Esophagus squamous epithelium (tissue), 4 donors: ENCODE measurements at regions not wholly inside any gene's neighbourhood (a gene's known extent, or its start where the extent isn't known, plus 50 kb on each side); places are given as distances from the start of the nearest gene placed in this dataset.

ENCODE experiments used
- POLR2A ChIP-seq, 4 donors: fragments of 450-650 bp; IDR thresholded peaks; one replicate each; pipeline ENCODE4 v1.6.1; 2017; ENCODE audit warnings: antibody characterized with exemption in 4 of 4, mild to moderate bottlenecking in 4 of 4, moderate library complexity in 3 of 4
- TF ChIP-seq, protein P1 (sequence below), 6 experiments: fragments of 450-650 bp in 4 of 6; fragments of 200-600 bp in 2 of 6; sonication (generic) in 2 of 6; IDR thresholded peaks; one replicate each; pipeline ENCODE4 v1.5.1; 2016 to 2019; ENCODE audit warnings: antibody characterized with exemption in 6 of 6, mild to moderate bottlenecking in 4 of 6, moderate library complexity in 4 of 6

DNA sequence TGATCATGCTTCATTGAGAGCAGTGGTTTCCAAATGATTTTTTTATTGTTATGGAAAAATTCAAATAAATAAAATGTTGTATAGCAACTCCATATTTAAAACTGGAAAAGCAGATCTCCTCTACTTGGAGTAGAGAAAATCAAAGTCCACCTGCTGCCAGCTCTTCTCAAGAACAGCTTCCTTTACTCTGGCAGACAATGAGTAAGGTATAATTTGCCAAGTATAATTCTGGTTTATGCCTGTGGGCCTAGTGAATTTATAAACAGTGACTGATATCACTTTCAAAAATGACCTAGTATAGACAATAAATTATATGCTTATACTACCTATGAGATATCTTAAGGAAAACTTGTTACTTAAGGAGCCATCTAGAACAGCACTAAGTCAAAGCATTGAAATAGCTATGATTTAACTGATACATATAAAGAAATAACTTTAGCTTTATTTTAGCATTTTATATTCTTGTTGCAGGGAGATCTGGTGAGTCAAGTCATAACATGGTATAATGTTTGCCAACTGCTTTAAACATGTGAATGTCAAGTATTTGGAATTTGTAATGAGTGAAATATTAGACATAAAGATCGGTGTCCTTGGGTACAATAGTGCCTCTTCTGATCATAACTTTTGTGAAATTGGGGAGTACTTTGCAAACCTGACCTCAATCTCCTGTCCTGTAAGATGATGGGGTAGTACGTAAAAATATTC lies 1389.1 kb upstream of the PIK3C3 start:
- no peak for TF ChIP-seq POLR2A (IDR thresholded peaks at IDR 0.05)
- TF ChIP-seq, protein P1, sequence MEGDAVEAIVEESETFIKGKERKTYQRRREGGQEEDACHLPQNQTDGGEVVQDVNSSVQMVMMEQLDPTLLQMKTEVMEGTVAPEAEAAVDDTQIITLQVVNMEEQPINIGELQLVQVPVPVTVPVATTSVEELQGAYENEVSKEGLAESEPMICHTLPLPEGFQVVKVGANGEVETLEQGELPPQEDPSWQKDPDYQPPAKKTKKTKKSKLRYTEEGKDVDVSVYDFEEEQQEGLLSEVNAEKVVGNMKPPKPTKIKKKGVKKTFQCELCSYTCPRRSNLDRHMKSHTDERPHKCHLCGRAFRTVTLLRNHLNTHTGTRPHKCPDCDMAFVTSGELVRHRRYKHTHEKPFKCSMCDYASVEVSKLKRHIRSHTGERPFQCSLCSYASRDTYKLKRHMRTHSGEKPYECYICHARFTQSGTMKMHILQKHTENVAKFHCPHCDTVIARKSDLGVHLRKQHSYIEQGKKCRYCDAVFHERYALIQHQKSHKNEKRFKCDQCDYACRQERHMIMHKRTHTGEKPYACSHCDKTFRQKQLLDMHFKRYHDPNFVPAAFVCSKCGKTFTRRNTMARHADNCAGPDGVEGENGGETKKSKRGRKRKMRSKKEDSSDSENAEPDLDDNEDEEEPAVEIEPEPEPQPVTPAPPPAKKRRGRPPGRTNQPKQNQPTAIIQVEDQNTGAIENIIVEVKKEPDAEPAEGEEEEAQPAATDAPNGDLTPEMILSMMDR (IDR thresholded peaks at IDR 0.05): no peak
